B cell (primary cell): ENCODE measurements at regions not wholly inside any gene's neighbourhood (a gene's known extent, or its start where the extent isn't known, plus 50 kb on each side); places are given as distances from the start of the nearest gene placed in this dataset.

Source experiments
- CTCF ChIP-seq: fragments of 200-600 bp; IDR thresholded peaks from one replicate; pipeline ENCODE4 v1.8.0; 2022; ENCODE audit warnings: antibody characterized with exemption, mild to moderate bottlenecking
- EZH2 ChIP-seq: IDR thresholded peaks from 2 replicates; pipeline ENCODE4 v1.6.1; 2012; ENCODE audit warnings: borderline replicate concordance, low read depth, mild to moderate bottlenecking, moderate library complexity, low read length; ENCODE audit not compliant: insufficient read depth, poor library complexity, severe bottlenecking

- no peak for TF ChIP-seq CTCF
- no peak for TF ChIP-seq EZH2
Measured at GRCh38 chr6:147624946-147625515, 116.5 kb downstream of the SAMD5 start.
